ENCODE measurements at regions not wholly inside any gene's neighbourhood (a gene's known extent, or its start where the extent isn't known, plus 50 kb on each side); places are given as distances from the start of the nearest gene placed in this dataset.

GRCh38 chr1:104617474-104617873 lies 867.8 kb downstream of the AMY1C start:
- TF ChIP-seq CTCF (IDR thresholded peaks at IDR 0.05; ENCODE audit: low read depth, low read length) = no peak
- TF ChIP-seq EZH2phosphoT487 (IDR thresholded peaks at IDR 0.05; ENCODE audit: low read depth) = no peak

All from OCI-LY3 (cell line).